K562 (cell line): ENCODE measurements at regions not wholly inside any gene's neighbourhood (a gene's known extent, or its start where the extent isn't known, plus 50 kb on each side); places are given as distances from the start of the nearest gene placed in this dataset.

Experiments used
- ATAC-seq: fragments of 200-7000 bp; cut with Tn5 transposase; 3 replicates; pipeline ENCODE4 v1.9.1; 2020; ENCODE audit warnings: moderate library complexity
- BruUV-seq: library from RNA; stranded (reverse); fragments of 400-500 nt; replicated peaks from 2 replicates; lab custom pipeline; 2021; lab: Mats Ljungman, UMichigan
- CTCF ChIA-PET: fragments of 300-600 bp; formaldehyde crosslinking; extraction: SDS; loops from one replicate; lab custom pipeline; 2021; ENCODE audit warnings: low intra/inter-chr PET ratio; lab: Yijun Ruan, JAX
- POLR2A ChIA-PET: fragments of 300-600, 350-650 bp; sonication (Branson Sonifier 250); formaldehyde crosslinking; extraction: SDS; loops from one replicate; lab custom pipeline; 2021; ENCODE audit warnings: antibody characterized with exemption, inconsistent platforms; lab: Yijun Ruan, JAX
- DNase-seq, 4 experiments: peaks; one replicate each; pipeline versions ENCODE4 v3.0.0 to v3.0.0-alpha.2; 2011 to 2018; ENCODE audit warnings: low spot score in 3 of 4, mixed read lengths in 3 of 4; ENCODE audit errors: extremely low read depth in 1 of 4
- FAIRE-seq: peaks from 2 replicates; lab custom pipeline; 2011; peaks lifted over from hg19 to GRCh38; lab: Jason Lieb, UNC
- H2AFZ ChIP-seq: 2 replicates; pipeline ENCODE4 v1.6.0; 2011; ENCODE audit warnings: low read depth, low read length, control low read depth, inconsistent platforms
- H3K27ac ChIP-seq: fragments of 200-600 bp; 3 replicates; pipeline ENCODE4 v1.8.0; 2011; ENCODE audit warnings: low read depth, mild to moderate bottlenecking, control low read depth, inconsistent platforms, low read length, moderate library complexity, mixed read lengths; ENCODE audit errors: extremely low read depth
- H3K27me3 ChIP-seq, 2 experiments: fragments of 300-600 bp in 1 of 2; 2 replicates in 1 of 2; 3 replicates in 1 of 2; pipeline versions ENCODE4 v1.6.0 to v1.8.0; 2011; ENCODE audit warnings: inconsistent platforms in 2 of 2, low read length in 2 of 2, mild to moderate bottlenecking in 1 of 2, mixed read lengths in 1 of 2, moderate library complexity in 1 of 2; ENCODE audit not compliant: control insufficient read depth in 2 of 2, insufficient read depth in 2 of 2
- H3K36me3 ChIP-seq: fragments of 300-600 bp; 3 replicates; pipeline ENCODE4 v1.8.0; 2011; ENCODE audit warnings: mild to moderate bottlenecking, low read length, inconsistent platforms; ENCODE audit not compliant: control insufficient read depth, insufficient read depth
- H3K4me1 ChIP-seq, 2 experiments: fragments of 200-600 bp in 1 of 2; replicated peaks in 1 of 2; 2 replicates in 1 of 2; 3 replicates in 1 of 2; pipeline versions ENCODE4 v1.5.1 to v1.8.0; 2011; ENCODE audit warnings: inconsistent platforms in 2 of 2, low read length in 2 of 2, mild to moderate bottlenecking in 1 of 2, mixed read lengths in 1 of 2, moderate library complexity in 1 of 2; ENCODE audit not compliant: control insufficient read depth in 2 of 2, insufficient read depth in 2 of 2
- H3K4me2 ChIP-seq: 2 replicates; pipeline ENCODE4 v1.6.1; 2011; ENCODE audit warnings: low read length, control low read depth, inconsistent platforms, mixed read lengths; ENCODE audit not compliant: insufficient read depth
- H3K4me3 ChIP-seq: fragments of 200-600 bp; sonication (generic), shearing (Covaris generic); 2 replicates; pipeline ENCODE4 v1.5.1; 2016; ENCODE audit warnings: control low read depth, inconsistent platforms
- H3K79me2 ChIP-seq: fragments of 200-600 bp; 3 replicates; pipeline ENCODE4 v1.8.0; 2011; ENCODE audit warnings: low read length, inconsistent platforms; ENCODE audit not compliant: control insufficient read depth, insufficient read depth
- H3K9ac ChIP-seq, 2 experiments: 2 replicates each; pipeline versions ENCODE4 v1.6.0 to v1.6.1; 2011; ENCODE audit warnings: low read depth in 2 of 2, low read length in 2 of 2, control low read depth in 1 of 2, inconsistent platforms in 1 of 2, mild to moderate bottlenecking in 1 of 2, mixed read lengths in 1 of 2; ENCODE audit not compliant: insufficient read depth in 1 of 2
- H3K9me1 ChIP-seq: one replicate; pipeline ENCODE4 v1.6.0; 2011; ENCODE audit warnings: inconsistent platforms, mild to moderate bottlenecking, low read length, moderate library complexity; ENCODE audit not compliant: control insufficient read depth, insufficient read depth
- H3K9me3 ChIP-seq: replicated peaks from 2 replicates; pipeline ENCODE4 v1.5.1; 2011; ENCODE audit warnings: low read depth, low read length, inconsistent platforms; ENCODE audit not compliant: control insufficient read depth, insufficient read depth
- H4K20me1 ChIP-seq: replicated peaks from 2 replicates; pipeline ENCODE4 v1.6.1; 2011; ENCODE audit warnings: low read length, inconsistent platforms, mixed read lengths; ENCODE audit not compliant: control insufficient read depth, insufficient read depth
- ARID2 ChIP-seq: fragments of 450-650 bp; IDR thresholded peaks from 2 replicates; pipeline ENCODE4 v1.6.1; 2017; ENCODE audit warnings: antibody characterized with exemption, mild to moderate bottlenecking
- ATF1 ChIP-seq, 2 experiments: fragments of 450-650 bp in 1 of 2; IDR thresholded peaks; 2 replicates each; pipeline ENCODE4 v1.6.1; 2016; ENCODE audit warnings: missing compliant biosample characterization in 1 of 2, missing genetic modification characterization in 1 of 2
- CBX3 ChIP-seq, 2 experiments: IDR thresholded peaks; 1 replicate in 1 of 2; 2 replicates in 1 of 2; pipeline ENCODE4 v1.6.1; 2012; ENCODE audit warnings: inconsistent platforms in 2 of 2, low read length in 2 of 2, borderline replicate concordance in 1 of 2, control low read depth in 1 of 2
- EHMT2 ChIP-seq: fragments of 450-650 bp; IDR thresholded peaks from 2 replicates; pipeline ENCODE4 v1.6.1; 2018; ENCODE audit warnings: antibody characterized with exemption
- GTF3C2 ChIP-seq: IDR thresholded peaks from 3 replicates; pipeline ENCODE4 v1.6.1; 2011; ENCODE audit warnings: borderline replicate concordance, mild to moderate bottlenecking, moderate library complexity; ENCODE audit not compliant: insufficient read length; ENCODE audit errors: extremely low read depth
- HIVEP1 ChIP-seq: fragments of 250-450 bp; sonication (Bioruptor Pico); IDR thresholded peaks from 2 replicates; pipeline ENCODE4 v1.4.0; 2020; ENCODE audit warnings: mild to moderate bottlenecking
- MEF2D ChIP-seq: conservative IDR thresholded peaks from 2 replicates; pipeline ENCODE4 v1.6.1; 2016; ENCODE audit warnings: low read depth, missing genetic modification characterization, missing compliant biosample characterization
- MXI1 ChIP-seq: IDR thresholded peaks from 2 replicates; pipeline ENCODE4 v1.6.1; 2011; ENCODE audit warnings: low read depth, mild to moderate bottlenecking, improper control_type of control experiment, low read length
- NCOR1 ChIP-seq: fragments of 450-650 bp; IDR thresholded peaks from 2 replicates; pipeline ENCODE4 v1.6.1; 2016; ENCODE audit warnings: mild to moderate bottlenecking, moderate library complexity
- NFRKB ChIP-seq: fragments of 450-650 bp; IDR thresholded peaks from 2 replicates; pipeline ENCODE4 v1.6.1; 2016; ENCODE audit warnings: low read depth
- RBM14 ChIP-seq: fragments of 200-400 bp; formaldehyde crosslinking; IDR thresholded peaks from 2 replicates; pipeline ENCODE4 v1.6.1; 2018; ENCODE audit warnings: low read depth, mild to moderate bottlenecking, low read length, moderate library complexity, borderline replicate concordance; ENCODE audit not compliant: insufficient read depth
- SETDB1 ChIP-seq: IDR thresholded peaks from one replicate; pipeline ENCODE4 v1.6.1; 2012; ENCODE audit warnings: low read length, control low read depth, inconsistent platforms
- SIX5 ChIP-seq, 2 experiments: IDR thresholded peaks; 2 replicates each; pipeline ENCODE4 v1.6.1; 2011; ENCODE audit warnings: low read length in 2 of 2, borderline replicate concordance in 1 of 2, low read depth in 1 of 2, mild to moderate bottlenecking in 1 of 2, moderate library complexity in 1 of 2; ENCODE audit not compliant: insufficient read depth in 1 of 2
- SRF ChIP-seq, 2 experiments: fragments of 250-450, 450-650 bp in 1 of 2; sonication (Bioruptor Pico) in 1 of 2; sonication (generic) in 1 of 2; formaldehyde crosslinking; IDR thresholded peaks; 2 replicates each; pipeline versions ENCODE4 v1.5.0 to v1.5.1; 2020 to 2022; ENCODE audit warnings: mild to moderate bottlenecking in 1 of 2, missing genetic modification reagents in 1 of 2
- TBL1XR1 ChIP-seq, 2 experiments: IDR thresholded peaks; 2 replicates each; pipeline ENCODE4 v1.6.1; 2012; ENCODE audit warnings: improper control_type of control experiment in 2 of 2, low read length in 2 of 2, mild to moderate bottlenecking in 1 of 2
- TEAD1 ChIP-seq, 2 experiments: fragments of 450-650 bp in 1 of 2; sonication (generic) in 1 of 2; formaldehyde crosslinking; IDR thresholded peaks; 2 replicates each; pipeline versions ENCODE4 v1.4.0 to v1.8.0; 2020 to 2022; ENCODE audit warnings: mild to moderate bottlenecking in 2 of 2, missing genetic modification reagents in 1 of 2
- ZNF830 ChIP-seq: fragments of 250-450 bp; sonication (Bioruptor Pico); IDR thresholded peaks from 2 replicates; pipeline ENCODE4 v1.5.0; 2021; ENCODE audit warnings: mild to moderate bottlenecking
- WGBS: fragments of 100-300 bp; shearing (Covaris generic); methylation state at CpG from one replicate; pipeline ENCODE4 v1.1.6; 2016; ENCODE audit warnings: low coverage, mixed read lengths; ENCODE audit not compliant: insufficient coverage; ENCODE audit errors: missing lambda C conversion rate; 5-methylcytosine and 5-hydroxymethylcytosine counted together
- in situ Hi-C: fragments of 300-500 bp; cut with MboI; formaldehyde crosslinking; loops from 4 replicates; pipeline ENCODE4 v1.15.0; 2018; ENCODE audit warnings: inconsistent platforms, mixed read lengths
- intact Hi-C: fragments of 100-400 bp; cut with micrococcal nuclease; formaldehyde crosslinking; loops from 2 replicates; pipeline ENCODE4 v1.14.2; 2022
- TF ChIP-seq, protein P1 (sequence below): fragments of 450-650 bp; formaldehyde crosslinking; IDR thresholded peaks from 2 replicates; pipeline ENCODE4 v1.4.0; 2020; ENCODE audit warnings: mild to moderate bottlenecking, moderate library complexity

DNA sequence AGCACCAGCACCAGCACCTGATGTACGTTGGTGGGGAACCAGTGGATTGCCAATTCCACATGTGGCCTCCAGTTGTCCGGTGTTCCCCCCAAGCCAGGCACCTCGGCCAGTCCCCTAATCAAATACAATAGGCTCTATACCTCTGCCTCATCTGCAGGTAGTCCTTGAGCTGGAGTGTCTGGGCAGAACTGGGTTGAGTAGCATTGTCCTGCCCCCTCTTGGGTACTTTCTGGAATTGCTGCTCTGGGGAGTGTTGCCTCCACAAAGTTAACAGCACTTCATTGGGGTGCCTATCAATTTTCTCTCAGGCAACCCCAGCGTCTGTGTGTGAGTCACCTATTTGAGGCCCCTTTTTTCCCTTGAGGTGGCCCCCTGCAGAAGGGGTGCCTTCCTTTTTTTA lies 413.0 kb upstream of the LARGE1 start:
- POLR2A ChIA-PET, result no interaction called here
- CTCF ChIA-PET, result no interaction called here

DNA sequence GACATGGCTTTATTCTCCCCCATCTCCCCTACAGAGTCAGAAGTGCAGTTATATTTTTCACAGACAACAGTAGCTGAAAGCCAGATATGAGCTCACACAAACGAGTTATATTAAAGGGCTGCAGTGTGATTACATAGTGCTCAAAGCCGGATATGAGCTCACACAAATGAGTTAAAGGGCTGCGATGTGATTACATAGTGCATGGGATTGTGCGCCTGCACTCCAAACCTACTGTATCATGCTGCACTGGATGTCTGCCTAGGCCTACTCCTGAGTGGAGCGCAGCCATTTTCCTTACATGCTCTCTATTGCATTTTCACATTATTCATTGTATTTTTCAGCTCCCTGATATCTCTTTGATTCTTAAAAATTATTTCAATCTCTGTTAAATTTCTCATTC lies 414.6 kb upstream of the LARGE1 start:
- POLR2A ChIA-PET, result no interaction called here
- CTCF ChIA-PET, result no interaction called here
- FAIRE-seq, result no peak
- TF ChIP-seq, protein P1, sequence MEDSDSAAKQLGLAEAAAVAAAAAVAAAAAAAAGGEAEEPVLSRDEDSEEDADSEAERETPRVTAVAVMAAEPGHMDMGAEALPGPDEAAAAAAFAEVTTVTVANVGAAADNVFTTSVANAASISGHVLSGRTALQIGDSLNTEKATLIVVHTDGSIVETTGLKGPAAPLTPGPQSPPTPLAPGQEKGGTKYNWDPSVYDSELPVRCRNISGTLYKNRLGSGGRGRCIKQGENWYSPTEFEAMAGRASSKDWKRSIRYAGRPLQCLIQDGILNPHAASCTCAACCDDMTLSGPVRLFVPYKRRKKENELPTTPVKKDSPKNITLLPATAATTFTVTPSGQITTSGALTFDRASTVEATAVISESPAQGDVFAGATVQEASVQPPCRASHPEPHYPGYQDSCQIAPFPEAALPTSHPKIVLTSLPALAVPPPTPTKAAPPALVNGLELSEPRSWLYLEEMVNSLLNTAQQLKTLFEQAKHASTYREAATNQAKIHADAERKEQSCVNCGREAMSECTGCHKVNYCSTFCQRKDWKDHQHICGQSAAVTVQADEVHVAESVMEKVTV, result no peak
- no peak for TF ChIP-seq ATF1 (CRISPR knock-in tag; IDR thresholded peaks at IDR 0.05)
- no peak for TF ChIP-seq ATF1 (tag; IDR thresholded peaks at IDR 0.05)
- no peak for TF ChIP-seq ARID2
- no peak for TF ChIP-seq GTF3C2
- no peak for TF ChIP-seq TEAD1 (CRISPR knock-in tag; IDR thresholded peaks at IDR 0.05)

More for the DNA sequence above, 413.0 kb upstream of the LARGE1 start:
- no peak overlapping the region for H2AFZ ChIP-seq
- no peak for FAIRE-seq
- no peaks in the 10 kb centered on the region for H3K9me3 ChIP-seq
- no peak overlapping the region for H3K4me3 ChIP-seq
- H4K20me1 ChIP-seq, result no peaks in the 10 kb centered on the region
- no peaks in the 10 kb centered on the region for H3K9me1 ChIP-seq
- no peak overlapping the region for H3K27ac ChIP-seq
- H3K9ac ChIP-seq, result no peak overlapping the region
- no peaks in the 10 kb centered on the region for H3K27me3 ChIP-seq
- no peak for ATAC-seq
- H3K79me2 ChIP-seq, result no peaks in the 10 kb centered on the region
- 0% methylated on average over 3 of the region's 4 CpGs for WGBS
- H3K4me1 ChIP-seq, result no peaks in the 10 kb centered on the region
- no peak overlapping the region for H3K4me2 ChIP-seq
- intact Hi-C loops, result no loop called here
- no peak for DNase-seq
- H3K36me3 ChIP-seq, result no peaks in the 10 kb centered on the region
- TF ChIP-seq CBX3 (IDR thresholded peaks at IDR 0.05; ENCODE audit: borderline replicate concordance in 1 of 2, low read length in 2 of 2) (no peak), HIVEP1 (CRISPR knock-in tag) (no peak), SIX5 (IDR thresholded peaks at IDR 0.05; ENCODE audit: borderline replicate concordance in 1 of 2, insufficient read depth in 1 of 2, low read depth in 1 of 2, low read length in 2 of 2) (no peak), MXI1 (no peak), RBM14 (no peak), SRF (CRISPR knock-in tag; IDR thresholded peaks at IDR 0.05) (no peak), TBL1XR1 (IDR thresholded peaks at IDR 0.05; ENCODE audit: low read length in 2 of 2) (no peak), NCOR1 (no peak), SETDB1 (no peak), MEF2D (no peak), ZNF830 (CRISPR knock-in tag) (no peak), EHMT2 (no peak), NFRKB (no peak)
- TF ChIP-seq, all 486 proteins: peak for 0
- BruUV-seq, result no TSS peak
- in situ Hi-C loops, result no loop called here

More for the DNA sequence above, 414.6 kb upstream of the LARGE1 start:
- H3K27ac ChIP-seq, result no peak overlapping the region
- H3K4me3 ChIP-seq, result no peak overlapping the region
- 4% methylated on average over 5 of the region's 5 CpGs for WGBS
- no peaks in the 10 kb centered on the region for H3K4me1 ChIP-seq
- no peaks in the 10 kb centered on the region for H4K20me1 ChIP-seq
- intact Hi-C loops (no loop called here), in situ Hi-C loops (no loop called here)
- no peaks in the 10 kb centered on the region for H3K79me2 ChIP-seq
- ATAC-seq (no peak), DNase-seq (no peak)
- no peaks in the 10 kb centered on the region for H3K9me3 ChIP-seq
- no TSS peak for BruUV-seq
- no peaks in the 10 kb centered on the region for H3K36me3 ChIP-seq
- no peaks in the 10 kb centered on the region for H3K9me1 ChIP-seq
- no peak overlapping the region for H3K9ac ChIP-seq
- H3K27me3 ChIP-seq, result no peaks in the 10 kb centered on the region
- H3K4me2 ChIP-seq, result no peak overlapping the region
- no peak overlapping the region for H2AFZ ChIP-seq
